ENCODE measurements at regions not wholly inside any gene's neighbourhood (a gene's known extent, or its start where the extent isn't known, plus 50 kb on each side); places are given as distances from the start of the nearest gene placed in this dataset.

DNA sequence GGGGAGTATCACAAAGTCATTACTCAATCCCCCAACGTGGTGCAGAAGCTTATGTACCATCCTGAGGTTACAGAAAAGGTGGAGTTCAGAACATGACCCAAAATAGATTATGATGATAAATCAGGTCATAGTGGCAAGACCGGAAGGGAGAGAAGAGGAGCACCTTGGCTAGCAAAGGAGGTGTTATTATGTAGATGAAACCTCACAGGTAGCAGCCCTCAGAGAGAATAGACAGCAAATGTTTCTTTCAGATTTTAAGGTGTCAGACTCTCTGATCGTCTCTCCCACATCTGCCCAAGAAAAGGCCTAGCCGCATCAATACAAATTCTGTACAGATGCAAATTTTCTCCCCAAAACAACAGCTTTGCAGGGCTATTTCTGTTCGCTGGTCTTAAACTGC is 88.3 kb upstream of the SEMA3D start:
- DNase-seq (ENCODE audit: extremely low read depth in 1 of 4, low spot score in 3 of 4) (no peak), ATAC-seq (no peak), FAIRE-seq (no peak)
- Histone ChIP-seq H3K27me3 (ENCODE audit: control insufficient read depth in 2 of 2, insufficient read depth in 2 of 2, low read length in 2 of 2) (no peaks in the 10 kb centered on the region), H4K20me1 (replicated peaks; ENCODE audit: control insufficient read depth, insufficient read depth, low read length) (no peaks in the 10 kb centered on the region), H3K9me3 (replicated peaks; ENCODE audit: control insufficient read depth, insufficient read depth, low read depth, low read length) (no peaks in the 10 kb centered on the region), H2AFZ (ENCODE audit: low read depth, low read length) (no peak overlapping the region), H3K36me3 (ENCODE audit: control insufficient read depth, insufficient read depth, low read length) (no peaks in the 10 kb centered on the region), H3K9me1 (ENCODE audit: control insufficient read depth, insufficient read depth, low read length) (no peaks in the 10 kb centered on the region), H3K9ac (ENCODE audit: insufficient read depth in 1 of 2, low read depth in 2 of 2, low read length in 2 of 2) (no peak overlapping the region), H3K4me3 (no peak overlapping the region), H3K27ac (ENCODE audit: extremely low read depth, low read depth, low read length) (no peak overlapping the region), H3K79me2 (ENCODE audit: control insufficient read depth, insufficient read depth, low read length) (no peaks in the 10 kb centered on the region), H3K4me1 (replicated peaks in 1 of 2; ENCODE audit: control insufficient read depth in 2 of 2, insufficient read depth in 2 of 2, low read length in 2 of 2) (no peaks in the 10 kb centered on the region), H3K4me2 (ENCODE audit: insufficient read depth, low read length) (no peak overlapping the region)
- in situ Hi-C loops (cut with MboI) (no loop called here), intact Hi-C loops (cut with micrococcal nuclease) (no loop called here)
- 0% methylated on average over 5 of the region's 5 CpGs for whole genome bisulfite sequencing (ENCODE audit: insufficient coverage, low coverage, missing lambda C conversion rate)
- POLR2A ChIA-PET, result no interaction called here
- BruUV-seq (replicated peaks), result no TSS peak
- TF ChIP-seq ZNF311 (CRISPR knock-in tag; IDR thresholded peaks at IDR 0.05) (no peak), ZBTB34 (CRISPR knock-in tag; IDR thresholded peaks at IDR 0.05) (no peak), EGR1 (conservative IDR thresholded peaks at IDR 0.05) (no peak)
- TF ChIP-seq, protein P1, sequence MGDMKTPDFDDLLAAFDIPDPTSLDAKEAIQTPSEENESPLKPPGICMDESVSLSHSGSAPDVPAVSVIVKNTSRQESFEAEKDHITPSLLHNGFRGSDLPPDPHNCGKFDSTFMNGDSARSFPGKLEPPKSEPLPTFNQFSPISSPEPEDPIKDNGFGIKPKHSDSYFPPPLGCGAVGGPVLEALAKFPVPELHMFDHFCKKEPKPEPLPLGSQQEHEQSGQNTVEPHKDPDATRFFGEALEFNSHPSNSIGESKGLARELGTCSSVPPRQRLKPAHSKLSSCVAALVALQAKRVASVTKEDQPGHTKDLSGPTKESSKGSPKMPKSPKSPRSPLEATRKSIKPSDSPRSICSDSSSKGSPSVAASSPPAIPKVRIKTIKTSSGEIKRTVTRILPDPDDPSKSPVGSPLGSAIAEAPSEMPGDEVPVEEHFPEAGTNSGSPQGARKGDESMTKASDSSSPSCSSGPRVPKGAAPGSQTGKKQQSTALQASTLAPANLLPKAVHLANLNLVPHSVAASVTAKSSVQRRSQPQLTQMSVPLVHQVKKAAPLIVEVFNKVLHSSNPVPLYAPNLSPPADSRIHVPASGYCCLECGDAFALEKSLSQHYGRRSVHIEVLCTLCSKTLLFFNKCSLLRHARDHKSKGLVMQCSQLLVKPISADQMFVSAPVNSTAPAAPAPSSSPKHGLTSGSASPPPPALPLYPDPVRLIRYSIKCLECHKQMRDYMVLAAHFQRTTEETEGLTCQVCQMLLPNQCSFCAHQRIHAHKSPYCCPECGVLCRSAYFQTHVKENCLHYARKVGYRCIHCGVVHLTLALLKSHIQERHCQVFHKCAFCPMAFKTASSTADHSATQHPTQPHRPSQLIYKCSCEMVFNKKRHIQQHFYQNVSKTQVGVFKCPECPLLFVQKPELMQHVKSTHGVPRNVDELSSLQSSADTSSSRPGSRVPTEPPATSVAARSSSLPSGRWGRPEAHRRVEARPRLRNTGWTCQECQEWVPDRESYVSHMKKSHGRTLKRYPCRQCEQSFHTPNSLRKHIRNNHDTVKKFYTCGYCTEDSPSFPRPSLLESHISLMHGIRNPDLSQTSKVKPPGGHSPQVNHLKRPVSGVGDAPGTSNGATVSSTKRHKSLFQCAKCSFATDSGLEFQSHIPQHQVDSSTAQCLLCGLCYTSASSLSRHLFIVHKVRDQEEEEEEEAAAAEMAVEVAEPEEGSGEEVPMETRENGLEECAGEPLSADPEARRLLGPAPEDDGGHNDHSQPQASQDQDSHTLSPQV (IDR thresholded peaks at IDR 0.05), result no peak
- TF ChIP-seq, protein P2, sequence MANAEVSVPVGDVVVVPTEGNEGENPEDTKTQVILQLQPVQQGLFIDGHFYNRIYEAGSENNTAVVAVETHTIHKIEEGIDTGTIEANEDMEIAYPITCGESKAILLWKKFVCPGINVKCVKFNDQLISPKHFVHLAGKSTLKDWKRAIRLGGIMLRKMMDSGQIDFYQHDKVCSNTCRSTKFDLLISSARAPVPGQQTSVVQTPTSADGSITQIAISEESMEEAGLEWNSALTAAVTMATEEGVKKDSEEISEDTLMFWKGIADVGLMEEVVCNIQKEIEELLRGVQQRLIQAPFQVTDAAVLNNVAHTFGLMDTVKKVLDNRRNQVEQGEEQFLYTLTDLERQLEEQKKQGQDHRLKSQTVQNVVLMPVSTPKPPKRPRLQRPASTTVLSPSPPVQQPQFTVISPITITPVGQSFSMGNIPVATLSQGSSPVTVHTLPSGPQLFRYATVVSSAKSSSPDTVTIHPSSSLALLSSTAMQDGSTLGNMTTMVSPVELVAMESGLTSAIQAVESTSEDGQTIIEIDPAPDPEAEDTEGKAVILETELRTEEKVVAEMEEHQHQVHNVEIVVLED (CRISPR knock-in tag; IDR thresholded peaks at IDR 0.05), result no peak
- CTCF ChIA-PET (ENCODE audit: low intra/inter-chr PET ratio), result no interaction called here

Data from K562 (cell line).